ENCODE measurements at regions not wholly inside any gene's neighbourhood (a gene's known extent, or its start where the extent isn't known, plus 50 kb on each side); places are given as distances from the start of the nearest gene placed in this dataset.
"Not testable (repeated sequence)": the region's sequence is repeated elsewhere in the genome, so short reads cannot be mapped to it uniquely, and the experiment has no call there.

DNA sequence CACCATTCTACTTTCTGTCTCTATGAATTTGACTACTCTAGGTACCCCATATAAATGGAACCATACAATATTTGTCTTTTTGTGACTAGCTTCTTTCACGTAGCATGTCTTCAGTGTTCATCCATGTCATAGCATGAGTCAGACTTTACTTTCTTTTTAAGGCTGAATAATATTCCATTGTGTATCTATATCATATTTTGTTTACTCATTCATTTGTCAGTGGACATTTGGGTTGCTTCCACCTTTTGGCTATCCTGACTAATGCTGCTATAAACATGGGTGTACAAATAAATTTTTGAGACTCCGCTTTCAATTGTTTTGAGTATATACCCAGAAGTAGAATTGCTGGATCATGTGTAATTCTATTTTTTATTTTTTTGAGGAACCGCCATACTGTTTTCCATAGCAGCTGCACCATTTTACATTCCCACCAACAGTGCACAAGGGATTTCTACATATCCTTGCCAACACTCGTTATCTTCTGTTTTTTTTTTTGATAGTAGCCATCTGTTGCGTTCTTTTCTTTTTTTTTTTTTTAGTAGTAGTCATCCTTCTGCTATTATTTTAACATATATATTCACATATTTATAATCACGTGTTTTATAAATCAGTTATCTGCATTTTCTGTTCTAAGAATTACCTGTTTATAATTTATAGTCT, 158.0 kb upstream of the MED14 start:
- DNase-seq = no peak

DNA sequence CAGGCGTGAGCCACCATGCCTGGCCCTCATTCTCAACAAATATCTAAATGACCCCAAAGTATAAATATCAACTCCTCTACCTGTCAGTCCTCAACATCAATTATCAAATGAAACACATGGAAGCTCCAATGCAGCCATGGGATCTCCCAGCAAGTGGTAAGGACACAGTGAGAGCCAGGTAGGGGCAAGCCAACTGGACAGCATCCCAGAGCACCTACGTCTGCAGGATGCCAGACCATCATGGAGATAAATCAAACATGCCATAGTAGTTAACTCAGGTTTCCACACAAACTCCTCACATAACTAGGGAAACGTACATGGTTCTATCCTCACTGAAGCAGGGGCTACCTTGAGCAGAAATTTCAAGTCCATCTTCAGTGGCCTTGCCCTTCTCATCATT, 159.9 kb upstream of the MED14 start:
- DNase-seq = no peak

DNA sequence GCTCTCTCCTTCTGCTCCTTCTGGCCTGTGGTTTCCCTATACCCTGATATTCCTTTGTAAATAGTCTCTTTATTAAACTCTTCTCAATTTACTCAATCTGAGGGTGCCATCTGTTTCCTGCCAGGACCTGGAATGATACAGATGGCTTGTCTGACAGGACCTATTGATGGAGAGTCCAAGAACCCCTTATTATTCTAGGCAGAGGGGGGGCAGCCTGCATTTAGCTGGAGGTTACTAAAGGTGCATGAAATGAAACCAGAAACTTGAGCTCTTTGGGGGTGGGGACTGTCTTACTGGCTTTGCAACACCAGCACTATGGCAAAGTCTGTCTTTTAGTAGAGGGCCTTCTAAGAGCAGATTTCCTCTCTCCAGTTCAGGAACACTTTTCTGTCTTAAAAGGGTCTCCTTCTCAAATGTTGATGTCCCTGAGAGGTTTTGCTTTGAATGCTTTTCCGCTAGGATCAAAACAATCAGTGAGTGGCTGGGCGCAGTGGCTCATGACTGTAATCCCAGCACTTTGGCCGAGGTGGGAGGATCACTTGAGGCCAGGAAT, 162.5 kb upstream of the MED14 start:
- no peak for DNase-seq

DNA sequence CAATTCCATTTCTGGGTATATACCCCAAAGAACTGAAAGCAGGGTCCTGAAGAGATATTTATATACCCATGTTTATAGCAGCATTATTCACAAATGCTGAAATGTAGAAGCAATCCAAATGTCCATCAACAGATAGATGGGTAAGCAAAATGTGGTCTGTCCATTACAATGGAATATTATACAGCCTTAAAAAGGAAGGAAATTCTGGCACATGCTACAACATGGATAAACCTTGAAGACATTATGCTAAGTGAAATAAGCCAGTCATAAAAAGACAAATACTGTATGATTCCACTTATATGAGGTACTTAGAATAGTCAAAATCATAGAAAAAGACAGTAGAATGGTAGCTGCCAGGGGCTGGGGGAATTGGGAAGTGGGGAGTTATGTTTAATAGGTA, 169.4 kb upstream of the MED14 start:
- not testable (repeated sequence) for DNase-seq

DNA sequence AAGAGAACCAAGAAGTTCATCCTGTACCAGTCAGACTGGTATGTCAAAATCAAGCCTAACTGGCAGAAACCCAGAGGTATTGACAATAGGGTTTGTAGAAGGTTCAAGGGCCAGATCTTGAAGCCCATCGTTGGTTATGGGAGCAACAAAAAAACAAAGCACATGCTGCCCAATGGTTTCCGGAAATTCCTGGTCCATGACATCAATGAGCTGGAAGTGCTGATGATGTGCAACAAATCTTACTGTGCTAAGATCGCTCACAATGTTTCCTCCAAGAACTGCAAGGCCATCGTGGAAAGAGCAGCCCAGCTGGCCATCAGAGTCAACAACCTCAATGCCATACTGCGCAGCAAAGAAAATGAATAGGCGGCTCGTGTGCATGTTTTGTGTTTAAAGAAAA, 172.7 kb upstream of the MED14 start:
- no peak for DNase-seq

DNA sequence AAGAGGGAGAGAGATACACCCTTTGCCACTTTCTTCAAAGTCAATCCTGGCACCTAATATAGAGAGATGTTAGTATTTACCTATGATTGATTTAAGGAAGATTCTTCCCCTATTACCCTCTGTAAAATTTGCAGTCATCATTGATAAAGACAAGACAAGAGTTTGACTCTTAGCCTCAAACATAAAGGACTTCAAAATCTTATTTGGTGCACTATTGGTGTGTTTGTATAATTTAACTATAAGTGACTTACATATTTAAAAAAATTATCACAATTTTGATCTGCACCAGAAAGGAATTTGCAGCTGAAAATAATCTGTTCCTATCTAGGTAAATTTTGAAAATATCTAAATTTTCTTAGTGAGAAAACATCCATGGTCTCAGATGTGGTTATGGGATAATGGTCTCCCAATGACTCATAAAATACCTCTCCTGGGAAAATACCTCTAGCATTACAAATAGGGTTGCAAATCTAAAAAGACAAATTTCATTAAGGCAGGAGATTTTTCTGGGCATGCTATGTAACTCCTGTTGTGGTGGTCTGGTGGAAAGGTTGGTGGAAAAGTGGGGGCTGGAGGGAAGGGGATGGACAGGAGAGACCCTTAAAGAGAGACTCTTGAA, 173.6 kb upstream of the MED14 start:
- DNase-seq = no peak

DNA sequence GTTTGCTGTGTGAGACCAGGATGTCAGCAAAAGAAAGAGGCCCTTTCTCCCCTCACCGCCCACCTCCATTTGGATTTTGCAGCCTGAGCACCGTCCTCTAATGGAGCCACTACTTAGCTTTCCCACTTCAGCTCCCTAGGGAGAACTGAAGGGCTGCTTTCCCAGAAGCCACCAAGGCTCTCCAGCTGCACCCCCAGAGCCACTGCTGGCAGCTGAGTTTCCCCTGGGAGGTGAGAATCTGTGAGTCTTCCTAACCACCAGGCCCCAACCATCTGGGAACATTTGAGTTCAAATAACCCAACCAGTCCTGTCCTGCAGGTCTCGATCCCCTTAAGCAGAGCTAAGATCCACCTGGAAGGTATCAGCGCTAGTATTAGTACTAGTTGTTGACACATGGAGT, 173.1 kb upstream of the USP9X start:
- no peak for DNase-seq

DNA sequence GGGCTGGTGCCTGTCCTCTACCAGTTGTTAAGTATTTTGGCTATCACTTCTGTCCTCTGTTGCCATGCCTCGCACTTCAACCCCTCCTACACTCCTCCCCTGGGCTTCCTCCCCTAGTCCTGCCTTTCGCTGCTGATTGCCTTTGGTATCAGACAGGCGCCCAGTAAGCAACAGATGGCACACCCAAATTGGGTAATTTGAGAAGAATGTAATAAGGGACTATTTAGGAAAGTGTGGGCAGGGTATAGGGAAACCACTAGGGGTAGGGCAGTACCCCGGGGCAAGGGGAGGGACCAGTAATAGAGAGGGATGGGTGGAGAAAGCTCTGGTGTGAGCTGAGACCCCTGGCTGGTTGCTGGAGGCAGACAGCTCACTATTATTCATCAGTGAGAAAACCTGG, 172.7 kb upstream of the USP9X start:
- no peak for DNase-seq

DNA sequence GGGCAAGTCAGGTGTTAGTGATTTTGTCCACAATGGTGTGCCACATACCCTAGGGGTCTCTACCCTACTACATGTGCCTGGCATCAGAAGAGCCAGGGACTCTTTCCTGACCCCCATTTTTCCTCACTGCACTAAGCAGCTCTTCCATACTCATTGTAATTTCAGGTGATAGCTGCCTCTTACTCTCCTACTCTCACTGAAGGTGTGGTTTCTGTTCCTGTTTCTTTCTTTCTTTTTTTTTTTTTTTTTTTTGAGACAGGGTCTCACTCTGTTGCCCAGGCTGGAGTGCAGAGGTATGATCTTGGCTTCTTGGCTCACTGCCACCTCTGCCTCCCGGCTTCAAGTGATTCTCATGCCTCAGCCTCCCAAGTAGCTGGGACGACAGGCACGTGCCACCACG, 164.9 kb upstream of the USP9X start:
- DNase-seq = no peak

DNA sequence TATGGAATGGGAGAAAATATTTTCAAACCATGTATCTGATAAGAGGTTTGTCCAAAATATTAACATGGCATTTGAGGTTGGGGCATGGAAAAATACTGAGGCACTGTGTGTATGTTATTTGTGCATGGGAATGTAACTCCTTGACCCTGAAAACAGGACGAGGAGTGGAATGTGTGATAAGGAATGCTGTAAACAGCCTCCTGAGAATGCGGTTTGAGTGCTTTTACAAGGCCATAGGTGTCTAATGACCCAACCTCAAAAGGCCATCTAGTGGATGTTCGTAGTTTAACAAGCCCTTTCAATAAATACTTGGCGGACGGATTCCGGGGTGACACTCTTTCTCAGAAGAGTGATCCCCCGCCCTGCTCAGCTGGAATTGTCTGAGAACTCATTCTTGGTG, 162.9 kb upstream of the USP9X start:
- no peak for DNase-seq

DNA sequence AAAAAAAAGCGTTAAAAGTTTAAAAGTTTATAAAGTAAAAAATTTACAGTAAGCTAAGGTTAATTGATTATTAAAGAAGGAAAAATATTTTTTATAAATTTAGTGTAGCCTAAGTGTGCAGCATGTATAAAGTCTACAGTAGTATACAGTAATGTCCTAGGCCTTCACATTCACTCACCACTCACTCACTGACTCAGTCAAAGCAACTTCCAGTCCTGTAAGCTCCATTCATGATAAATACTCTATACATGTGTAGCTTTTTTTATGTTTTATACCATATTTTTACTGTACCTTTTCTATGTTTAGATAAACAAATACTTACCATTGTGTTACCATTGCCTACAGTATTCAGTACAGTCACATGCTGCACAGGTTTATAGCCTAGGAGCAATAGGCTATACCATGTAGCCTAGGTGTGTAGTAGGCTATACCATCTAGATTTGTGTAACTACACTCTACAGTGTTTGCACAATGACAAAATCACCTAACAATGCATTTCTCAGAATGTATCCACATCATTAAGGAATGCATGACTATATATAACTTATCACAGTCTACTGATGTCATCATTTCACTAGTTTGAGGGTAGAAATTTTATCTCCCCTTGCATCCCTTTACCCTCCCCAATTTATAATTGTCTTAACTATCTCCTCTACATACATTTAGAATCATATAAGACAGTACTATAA, 158.4 kb upstream of the USP9X start:
- DNase-seq = not testable (repeated sequence)

DNA sequence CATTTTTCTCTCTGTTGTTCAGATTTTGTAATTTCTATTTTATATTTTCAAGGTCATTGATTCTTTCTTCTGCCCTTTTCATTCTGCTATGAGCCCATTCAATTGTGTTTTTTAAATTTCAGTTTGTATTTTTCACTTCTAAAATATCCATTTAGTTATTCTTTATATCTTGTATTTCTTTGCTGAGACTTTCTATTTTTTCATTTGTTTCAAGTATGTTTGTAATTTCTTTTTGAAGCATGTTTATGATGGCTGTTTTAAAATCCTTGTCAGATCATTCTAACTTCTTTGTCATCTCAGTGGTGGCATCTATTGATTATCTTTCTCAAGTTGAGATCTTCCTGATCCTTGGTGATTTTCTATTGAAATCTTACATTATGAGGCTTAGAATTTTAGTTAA, 157.2 kb upstream of the USP9X start:
- no peak for DNase-seq

DNA sequence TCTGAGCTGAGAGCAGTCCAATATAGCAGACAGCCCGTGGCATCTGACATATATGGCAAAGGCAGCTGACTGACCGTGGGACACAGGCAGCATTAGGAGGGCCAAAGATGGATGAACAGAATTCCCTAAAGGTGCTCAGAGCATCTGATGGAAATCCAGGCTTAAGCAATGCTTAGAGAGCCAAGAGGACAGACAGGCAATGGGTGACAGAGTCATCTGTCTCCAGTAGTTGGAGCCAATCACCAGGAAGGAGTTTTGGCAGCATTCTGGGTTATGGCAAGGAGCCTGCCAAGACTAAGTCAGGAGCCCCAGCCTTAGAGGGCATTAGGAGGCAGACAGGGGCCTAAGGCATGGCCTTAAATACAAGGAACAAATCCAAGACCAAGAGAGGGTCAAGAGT, 153.3 kb upstream of the USP9X start:
- DNase-seq = no peak

DNA sequence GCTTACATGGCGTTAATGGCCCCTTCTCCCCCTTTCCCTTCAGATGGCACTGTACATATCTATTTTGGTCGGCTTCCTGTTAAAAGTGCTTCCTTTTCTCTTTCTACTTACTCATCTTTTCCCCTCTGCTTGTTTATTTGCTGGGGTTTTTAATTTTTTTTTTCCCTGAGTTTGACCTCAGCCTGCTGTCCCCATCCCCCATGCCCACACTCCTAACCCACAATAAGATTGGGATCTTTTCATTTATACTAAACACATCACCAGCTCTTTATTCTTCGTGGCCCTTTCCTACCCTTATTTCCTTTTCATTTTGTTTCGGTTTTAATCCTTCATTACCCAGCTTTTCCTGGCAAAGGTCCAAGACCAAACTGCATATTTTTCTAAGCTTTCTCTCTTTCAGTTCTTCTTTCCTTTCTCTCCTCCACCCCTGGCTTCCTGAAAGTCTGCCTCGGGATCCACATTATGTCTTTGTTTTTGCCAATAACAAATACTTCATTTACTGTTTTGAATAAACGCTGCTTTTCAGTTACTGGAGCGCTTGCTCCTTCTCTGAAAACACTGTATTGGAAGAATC, 152.0 kb upstream of the USP9X start:
- DNase-seq = no peak

DNA sequence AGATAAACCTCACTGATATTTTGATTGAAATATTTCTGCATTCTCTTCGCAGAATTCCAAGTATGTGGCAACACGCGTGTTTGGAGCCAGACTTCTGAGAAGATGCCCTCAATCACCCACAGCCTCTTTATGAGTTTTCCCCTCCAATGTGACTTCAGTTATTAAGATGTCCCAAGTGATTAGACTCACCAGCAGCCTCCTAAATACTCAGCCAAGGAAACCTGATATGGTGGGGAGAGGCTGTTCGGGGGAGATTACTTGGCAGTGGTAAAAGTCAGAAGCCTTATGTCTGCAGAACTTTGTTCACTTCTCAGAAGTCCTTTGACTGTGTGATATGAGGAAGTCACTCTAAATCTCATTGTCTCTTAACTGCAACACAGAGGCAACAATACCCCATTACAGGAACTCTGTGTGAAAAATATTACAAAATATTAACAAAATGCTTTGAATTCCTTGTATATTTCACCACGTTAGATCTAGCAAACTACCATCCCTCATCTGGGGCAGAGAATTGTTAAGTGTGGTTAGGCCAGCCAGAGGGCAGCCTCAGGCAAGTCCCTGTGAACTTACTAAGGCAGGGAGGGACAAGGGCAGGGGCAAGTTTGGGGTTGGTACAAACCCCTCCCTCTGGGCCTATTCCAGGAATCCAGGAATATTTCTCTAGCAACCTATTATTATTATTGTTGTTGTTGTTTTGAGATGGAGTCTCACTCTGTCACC, 151.4 kb upstream of the USP9X start:
- no peak for DNase-seq

DNA sequence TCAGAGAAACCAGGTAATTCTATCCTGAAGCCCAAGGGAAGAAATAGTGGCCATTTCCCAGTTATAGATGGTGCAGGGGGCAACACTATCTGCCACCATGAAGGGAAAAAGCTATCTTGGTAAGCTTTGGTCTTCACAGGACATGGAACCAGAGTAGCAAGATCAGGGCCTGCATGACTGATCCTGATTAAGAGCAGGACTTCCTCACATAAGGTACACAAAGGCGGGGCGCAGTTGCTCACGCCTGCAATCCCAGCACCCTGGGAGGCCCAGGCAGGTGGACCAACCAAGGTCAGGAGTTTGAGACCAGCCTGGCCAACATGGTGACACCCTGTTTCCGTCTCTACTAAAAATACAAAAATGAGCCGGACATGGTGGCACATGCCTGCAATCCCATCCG, 148.4 kb upstream of the USP9X start:
- no peak for DNase-seq

DNA sequence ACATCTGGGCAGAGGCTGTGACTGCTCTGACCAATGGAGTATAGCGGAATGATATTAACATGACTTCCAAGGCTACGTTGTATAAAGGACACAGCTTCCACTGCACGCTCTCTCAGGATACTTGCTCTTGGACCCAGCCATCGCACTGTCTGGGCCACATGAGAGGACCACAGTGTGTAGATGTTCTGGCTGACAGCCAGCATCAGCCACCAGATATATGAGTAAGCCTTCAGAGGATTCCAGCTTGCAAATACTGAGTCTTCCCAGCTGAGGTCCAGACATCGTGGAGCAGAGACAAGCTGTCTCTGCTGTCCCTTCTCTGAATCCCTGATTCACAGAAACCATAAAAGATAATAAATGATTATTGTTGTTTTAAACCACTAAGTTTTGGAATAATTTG, 146.8 kb upstream of the USP9X start:
- no peak for DNase-seq

DNA sequence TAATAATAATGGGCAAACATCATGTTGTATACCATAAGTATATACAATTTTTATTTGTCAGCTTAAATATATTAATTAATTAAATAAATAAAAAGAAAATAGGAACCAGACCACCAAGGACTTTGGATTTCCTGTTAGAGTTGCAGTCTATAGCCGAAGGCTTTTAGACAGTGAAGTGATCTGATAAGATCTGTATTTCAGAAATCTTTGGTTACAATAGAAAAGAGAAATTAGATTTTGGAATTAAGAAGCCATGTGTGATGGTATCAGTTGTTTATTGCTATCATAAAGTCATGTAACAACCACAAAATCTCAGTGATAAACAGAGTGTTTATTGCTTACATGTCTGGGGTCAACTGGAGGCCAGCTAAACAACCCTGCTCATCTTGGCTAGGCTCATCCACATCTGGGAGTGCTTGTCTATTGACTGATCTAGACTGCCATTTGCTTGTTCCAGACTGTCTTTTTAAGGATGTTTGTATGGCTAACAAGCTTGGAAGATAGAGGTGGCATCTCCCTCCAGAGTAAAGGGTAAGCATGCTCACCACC, 142.1 kb upstream of the USP9X start:
- no peak for DNase-seq

DNA sequence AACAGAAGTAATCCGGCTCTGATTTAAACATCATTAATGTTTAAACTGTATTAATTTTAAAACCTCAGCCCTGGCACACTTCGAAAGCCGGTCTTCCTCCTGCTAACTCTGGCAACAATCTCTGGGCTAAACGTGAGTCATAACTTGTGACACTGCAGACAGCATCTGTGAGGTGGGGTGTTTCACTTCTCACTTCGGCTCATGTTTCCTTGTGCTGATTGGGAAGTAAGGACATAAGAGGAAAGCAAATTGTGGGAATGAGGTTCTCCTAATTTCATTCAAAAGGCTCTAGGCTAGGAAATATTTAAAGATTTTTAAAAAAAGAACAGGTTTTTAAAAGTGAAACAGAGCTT, 139.9 kb upstream of the USP9X start:
- DNase-seq = no peak

DNA sequence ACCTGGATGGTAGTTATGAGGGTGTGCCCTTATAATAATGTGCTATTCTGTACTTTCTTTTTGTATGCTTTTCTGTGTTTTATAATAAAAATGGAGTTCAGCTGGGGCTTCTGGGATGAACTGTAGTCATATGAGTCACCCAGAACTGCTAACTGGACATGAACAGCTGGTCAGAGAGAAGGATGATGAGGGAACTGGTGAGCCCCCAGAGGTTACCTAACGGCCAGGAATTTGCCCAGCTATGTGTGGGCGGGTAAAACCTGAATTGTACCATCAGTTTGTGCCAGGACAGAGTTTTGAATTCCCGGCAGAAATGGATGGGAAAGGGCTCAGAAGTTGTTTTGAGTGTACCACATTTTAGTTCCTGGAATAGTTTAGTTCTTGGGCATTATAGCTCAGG, 138.0 kb upstream of the USP9X start:
- DNase-seq = no peak

DNA sequence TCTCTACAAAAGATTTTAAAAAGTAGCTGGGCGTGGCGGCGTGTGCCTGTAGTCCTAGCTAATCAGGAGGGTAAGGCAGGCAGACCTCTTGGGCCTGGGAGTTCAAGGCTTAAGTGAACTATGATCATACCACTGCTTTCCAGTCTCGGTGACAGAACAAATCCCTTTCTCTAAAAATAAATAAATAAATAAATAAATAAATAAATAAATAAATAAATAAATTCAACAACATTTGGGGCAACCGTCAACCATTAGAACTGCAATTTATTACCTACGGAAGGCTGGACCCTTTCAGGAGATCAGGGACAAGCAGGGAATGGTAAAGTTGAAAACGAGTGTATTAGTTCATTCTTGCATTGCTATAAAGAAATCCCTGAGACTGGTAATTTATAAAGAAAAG, 136.2 kb upstream of the USP9X start:
- DNase-seq = no peak

DNA sequence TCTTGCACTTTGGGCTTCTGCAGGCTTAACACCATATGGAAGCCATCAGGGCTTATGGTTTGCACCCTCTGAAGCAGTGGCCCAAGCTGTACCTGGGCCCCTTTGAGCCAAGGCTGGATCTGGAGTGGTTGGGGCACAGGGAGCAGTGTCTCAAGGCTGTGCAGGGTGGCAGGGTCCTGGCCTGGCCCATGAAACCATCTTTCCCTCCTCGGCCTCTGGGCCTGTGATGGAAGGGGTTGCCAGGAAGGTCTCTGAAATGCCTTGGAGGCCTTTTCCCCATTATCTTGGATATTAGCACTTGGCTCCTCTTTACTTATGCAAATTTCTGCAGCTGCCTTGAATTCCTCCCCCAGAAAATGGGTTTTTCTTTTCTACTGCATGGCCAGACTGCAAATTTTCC, 134.7 kb upstream of the USP9X start:
- DNase-seq = no peak

DNA sequence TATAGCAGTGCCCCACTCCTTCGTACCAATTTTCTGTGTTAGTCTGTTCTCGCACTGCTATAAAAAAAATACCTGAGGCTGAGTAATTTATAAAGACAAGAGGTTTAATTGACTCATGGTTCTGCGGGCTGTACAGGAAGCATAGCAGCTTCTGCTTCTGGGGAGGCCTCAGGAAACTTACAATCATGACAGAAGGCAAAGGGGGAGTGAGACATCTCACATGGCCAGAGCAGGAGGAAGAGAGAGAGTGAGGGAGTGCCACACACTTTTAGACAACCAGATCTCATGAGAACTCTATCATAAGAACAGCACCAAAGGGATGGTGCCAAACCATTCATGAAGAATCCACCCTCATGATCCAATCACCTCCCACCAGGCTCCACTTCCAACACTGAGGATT, 133.8 kb upstream of the USP9X start:
- DNase-seq = not testable (repeated sequence)
